CD4-positive, alpha-beta memory T cell (primary cell): ENCODE measurements at regions not wholly inside any gene's neighbourhood (a gene's known extent, or its start where the extent isn't known, plus 50 kb on each side); places are given as distances from the start of the nearest gene placed in this dataset.
"Not testable (repeated sequence)": the region's sequence is repeated elsewhere in the genome, so short reads cannot be mapped to it uniquely, and the experiment has no call there.

Experiments used
- CTCF ChIA-PET: fragments of 350-600 bp; sonication (Branson Sonifier 250); formaldehyde crosslinking; loops from one replicate; lab custom pipeline; 2021; ENCODE audit warnings: inconsistent platforms; ENCODE audit not compliant: partially characterized antibody; lab: Charles Lee
- POLR2A ChIA-PET: fragments of 350-600 bp; sonication (Branson Sonifier 250); formaldehyde crosslinking; loops from one replicate; lab custom pipeline; 2021; ENCODE audit not compliant: partially characterized antibody; lab: Charles Lee
- DNase-seq, 5 donors: peaks; one replicate each; pipeline versions ENCODE4 v3.0.0 to v3.0.0-alpha.2; 2020 to 2022; ENCODE audit warnings: mixed read lengths in 1 of 5
- H3K27ac ChIP-seq: one replicate; pipeline ENCODE4 v1.7.0; 2013; ENCODE audit warnings: low read depth, low read length
- H3K27me3 ChIP-seq: 2 replicates; pipeline ENCODE4 v1.7.0; 2013; ENCODE audit warnings: mild to moderate bottlenecking, low read length, moderate library complexity; ENCODE audit not compliant: insufficient read depth
- H3K36me3 ChIP-seq: 2 replicates; pipeline ENCODE4 v1.7.0; 2013; ENCODE audit warnings: mild to moderate bottlenecking, low read length, moderate library complexity; ENCODE audit not compliant: insufficient read depth
- H3K4me1 ChIP-seq: 2 replicates; pipeline ENCODE4 v1.7.0; 2013; ENCODE audit warnings: mild to moderate bottlenecking, low read length, moderate library complexity; ENCODE audit not compliant: insufficient read depth
- H3K4me3 ChIP-seq, 2 donors: one replicate each; pipeline ENCODE4 v1.7.0; 2013; ENCODE audit warnings: low read length in 2 of 2, mild to moderate bottlenecking in 1 of 2
- H3K9me3 ChIP-seq, 2 donors: one replicate each; pipeline ENCODE4 v1.7.0; 2013; ENCODE audit warnings: low read length in 2 of 2, control low read depth in 1 of 2; ENCODE audit not compliant: control insufficient read depth in 1 of 2
- H3K27ac Mint-ChIP-seq, 7 donors: one replicate each; pipeline ENCODE4 v1.8.0; 2020 to 2021; ENCODE audit warnings: mixed read lengths in 7 of 7, mild to moderate bottlenecking in 6 of 7, inconsistent platforms in 3 of 7, moderate library complexity in 3 of 7
- H3K27me3 Mint-ChIP-seq, 2 donors: one replicate each; pipeline ENCODE4 v1.8.0; 2020 to 2021; ENCODE audit warnings: mixed read lengths in 2 of 2
- H3K36me3 Mint-ChIP-seq, 2 donors: one replicate each; pipeline ENCODE4 v1.8.0; 2020 to 2021; ENCODE audit warnings: mixed read lengths in 2 of 2, inconsistent platforms in 1 of 2, mild to moderate bottlenecking in 1 of 2
- H3K4me1 Mint-ChIP-seq, 4 donors: one replicate each; pipeline ENCODE4 v1.8.0; 2020 to 2021; ENCODE audit warnings: mixed read lengths in 4 of 4, mild to moderate bottlenecking in 1 of 4
- H3K4me3 Mint-ChIP-seq, 8 donors: one replicate each; pipeline ENCODE4 v1.8.0; 2020 to 2021; ENCODE audit warnings: mixed read lengths in 8 of 8, mild to moderate bottlenecking in 7 of 8, moderate library complexity in 6 of 8, inconsistent platforms in 3 of 8
- H3K9me3 Mint-ChIP-seq, 8 donors: one replicate each; pipeline ENCODE4 v1.8.0; 2020 to 2021; ENCODE audit warnings: mixed read lengths in 8 of 8, mild to moderate bottlenecking in 5 of 8, inconsistent platforms in 3 of 8, moderate library complexity in 1 of 8
- intact Hi-C: fragments of 100-400 bp; cut with micrococcal nuclease; formaldehyde crosslinking; loops from one replicate; pipeline ENCODE4 v1.15.1; 2023

DNA sequence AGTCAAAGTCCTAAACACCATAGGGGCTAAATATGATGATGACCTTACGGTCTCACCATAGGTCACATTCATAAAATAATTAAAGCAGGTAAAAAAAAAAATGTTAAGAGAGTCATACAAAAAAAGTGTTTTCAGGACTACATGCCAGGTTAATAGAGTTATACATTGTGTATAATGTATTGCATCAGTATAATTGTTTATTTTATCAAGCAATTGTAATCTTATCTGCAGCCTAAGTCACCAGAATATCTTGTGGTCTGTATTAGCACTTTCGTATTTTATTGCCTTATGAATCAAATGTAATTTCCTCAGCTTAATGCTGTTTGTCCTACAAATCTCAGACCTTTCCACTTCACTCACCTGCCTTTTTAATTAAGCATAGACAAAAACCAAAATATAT, 972.9 kb upstream of the PCDH20 start:
- no peaks in the 10 kb centered on the region for H3K27me3 Mint-ChIP-seq
- Histone ChIP-seq H3K27ac (no peak overlapping the region), H3K4me1 (no peaks in the 10 kb centered on the region), H3K36me3 (no peaks in the 10 kb centered on the region), H3K27me3 (no peaks in the 10 kb centered on the region), H3K4me3 (no peak overlapping the region), H3K9me3 (no peaks in the 10 kb centered on the region)
- ChIA-PET CTCF (no interaction called here), POLR2A (no interaction called here)
- no peak overlapping the region for H3K4me3 Mint-ChIP-seq
- H3K36me3 Mint-ChIP-seq: no peaks in the 10 kb centered on the region
- no peak for DNase-seq
- H3K4me1 Mint-ChIP-seq: no peaks in the 10 kb centered on the region
- intact Hi-C loops: no loop called here
- peaks cover 0 to 8% (median 1%) of the 10 kb centered on the region in 8 donors for H3K9me3 Mint-ChIP-seq
- no peak overlapping the region for H3K27ac Mint-ChIP-seq

DNA sequence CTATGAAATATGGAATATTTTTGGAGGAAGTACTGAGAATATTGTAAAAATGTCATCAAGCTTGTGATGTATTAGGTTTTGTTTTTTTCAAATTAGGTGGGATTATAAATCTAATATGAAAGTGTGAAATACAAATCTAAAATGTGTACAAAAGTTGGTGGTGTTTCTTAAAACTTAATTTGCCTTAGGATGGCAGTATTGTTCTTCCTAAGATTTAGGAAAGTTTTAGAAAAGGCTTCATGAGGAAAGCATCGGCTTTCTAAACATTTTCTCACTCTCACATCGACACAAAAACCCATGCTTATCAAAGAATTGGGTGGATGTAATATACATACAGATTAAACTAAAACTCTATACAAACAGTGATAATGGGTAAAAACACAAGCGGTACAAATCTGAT, 972.0 kb upstream of the PCDH20 start:
- POLR2A ChIA-PET: no interaction called here
- H3K9me3 ChIP-seq: no peaks in the 10 kb centered on the region
- no peaks in the 10 kb centered on the region for H3K27me3 ChIP-seq
- Mint-ChIP-seq H3K36me3 (no peaks in the 10 kb centered on the region), H3K9me3 (peaks cover 0 to 8% (median 1%) of the 10 kb centered on the region in 8 donors), H3K4me1 (no peaks in the 10 kb centered on the region), H3K4me3 (no peak overlapping the region), H3K27me3 (no peaks in the 10 kb centered on the region), H3K27ac (no peak overlapping the region)
- H3K27ac ChIP-seq: no peak overlapping the region
- H3K4me3 ChIP-seq: no peak overlapping the region
- H3K4me1 ChIP-seq: no peaks in the 10 kb centered on the region
- DNase-seq: no peak
- intact Hi-C loops: no loop called here
- H3K36me3 ChIP-seq: no peaks in the 10 kb centered on the region
- CTCF ChIA-PET: no interaction called here

DNA sequence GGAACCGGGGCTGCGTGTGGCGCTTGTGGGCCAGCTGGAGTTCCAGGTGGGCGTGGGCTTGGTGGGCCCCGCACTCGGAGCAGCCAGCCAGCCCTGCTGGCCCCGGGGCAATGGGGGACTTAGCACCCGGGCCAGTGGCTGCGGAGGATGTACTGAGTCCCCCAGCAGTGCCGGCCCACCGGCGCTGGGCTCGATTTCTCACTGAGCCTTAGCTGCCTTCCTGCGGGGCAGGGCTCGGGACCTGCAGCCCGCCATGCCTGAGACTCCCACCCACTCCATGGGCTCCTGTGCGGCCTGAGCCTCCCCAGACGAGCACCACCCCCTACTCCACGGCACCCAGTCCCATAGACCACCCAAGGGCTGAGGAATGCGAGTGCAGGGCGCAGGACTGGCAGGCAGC, 963.6 kb upstream of the PCDH20 start:
- H3K9me3 Mint-ChIP-seq: peaks cover 0 to 11% (median 4%) of the 10 kb centered on the region in 8 donors
- CTCF ChIA-PET, H3K27me3 ChIP-seq, H3K36me3 ChIP-seq, H3K4me1 Mint-ChIP-seq, POLR2A ChIA-PET, DNase-seq, H3K27ac Mint-ChIP-seq, H3K36me3 Mint-ChIP-seq, H3K4me1 ChIP-seq, intact Hi-C loops, H3K27me3 Mint-ChIP-seq, H3K9me3 ChIP-seq, H3K27ac ChIP-seq, H3K4me3 ChIP-seq, H3K4me3 Mint-ChIP-seq: not testable (repeated sequence)

DNA sequence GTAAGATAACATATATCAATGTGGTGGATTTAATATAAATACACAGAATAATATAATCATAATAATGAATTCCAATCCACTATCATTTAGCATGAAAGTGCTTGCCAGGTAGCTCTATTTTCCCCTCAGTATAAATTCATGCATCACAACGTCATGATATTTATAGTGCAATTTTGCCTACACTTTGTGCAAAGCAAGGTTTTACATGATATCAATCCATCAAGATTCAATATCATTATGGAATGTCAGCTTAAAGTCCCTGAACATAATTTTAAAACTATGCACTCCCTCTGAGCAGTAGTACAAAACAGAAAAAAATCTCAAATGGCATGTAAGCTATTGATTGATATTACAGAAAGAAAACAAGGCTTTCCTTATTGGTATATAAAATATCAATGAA, 962.2 kb upstream of the PCDH20 start:
- no peak overlapping the region for H3K27ac ChIP-seq
- Mint-ChIP-seq H3K4me3 (no peak overlapping the region), H3K27me3 (no peaks in the 10 kb centered on the region), H3K27ac (no peak overlapping the region), H3K36me3 (no peaks in the 10 kb centered on the region), H3K4me1 (no peaks in the 10 kb centered on the region), H3K9me3 (peaks cover 0 to 10% (median 4%) of the 10 kb centered on the region in 8 donors)
- CTCF ChIA-PET: no interaction called here
- H3K4me1 ChIP-seq: no peaks in the 10 kb centered on the region
- no peak overlapping the region for H3K4me3 ChIP-seq
- no peaks in the 10 kb centered on the region for H3K27me3 ChIP-seq
- intact Hi-C loops: no loop called here
- POLR2A ChIA-PET: no interaction called here
- DNase-seq: no peak
- H3K36me3 ChIP-seq: no peaks in the 10 kb centered on the region
- H3K9me3 ChIP-seq: no peaks in the 10 kb centered on the region

DNA sequence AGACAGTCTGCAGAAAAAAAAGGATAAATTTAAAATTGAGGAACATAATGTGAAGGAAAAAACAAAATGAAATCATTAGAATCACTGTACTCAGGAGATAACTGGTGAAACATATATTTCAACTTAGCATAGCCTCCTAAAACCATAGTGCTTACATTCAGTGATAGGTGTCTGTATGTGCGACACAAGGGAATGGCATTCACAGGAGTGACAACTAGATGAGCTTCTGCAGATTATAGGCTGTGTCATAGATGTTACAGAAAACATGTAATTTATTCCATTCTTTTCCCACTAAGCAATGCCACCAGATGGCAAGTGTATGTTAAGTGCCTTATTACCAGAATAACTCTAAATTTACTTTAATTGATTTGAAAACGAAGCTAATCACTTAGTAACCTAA, 960.0 kb upstream of the PCDH20 start:
- H3K27ac ChIP-seq: no peak overlapping the region
- no peak for DNase-seq
- ChIA-PET CTCF (no interaction called here), POLR2A (no interaction called here)
- no peak overlapping the region for H3K4me3 Mint-ChIP-seq
- no peak overlapping the region for H3K27ac Mint-ChIP-seq
- H3K27me3 ChIP-seq: no peaks in the 10 kb centered on the region
- H3K9me3 ChIP-seq: no peaks in the 10 kb centered on the region
- no peaks in the 10 kb centered on the region for H3K4me1 Mint-ChIP-seq
- no peaks in the 10 kb centered on the region for H3K27me3 Mint-ChIP-seq
- H3K4me3 ChIP-seq: no peak overlapping the region
- no peaks in the 10 kb centered on the region for H3K4me1 ChIP-seq
- intact Hi-C loops: no loop called here
- peaks cover 0 to 5% (median under 1%) of the 10 kb centered on the region in 8 donors for H3K9me3 Mint-ChIP-seq
- no peaks in the 10 kb centered on the region for H3K36me3 Mint-ChIP-seq
- H3K36me3 ChIP-seq: no peaks in the 10 kb centered on the region

DNA sequence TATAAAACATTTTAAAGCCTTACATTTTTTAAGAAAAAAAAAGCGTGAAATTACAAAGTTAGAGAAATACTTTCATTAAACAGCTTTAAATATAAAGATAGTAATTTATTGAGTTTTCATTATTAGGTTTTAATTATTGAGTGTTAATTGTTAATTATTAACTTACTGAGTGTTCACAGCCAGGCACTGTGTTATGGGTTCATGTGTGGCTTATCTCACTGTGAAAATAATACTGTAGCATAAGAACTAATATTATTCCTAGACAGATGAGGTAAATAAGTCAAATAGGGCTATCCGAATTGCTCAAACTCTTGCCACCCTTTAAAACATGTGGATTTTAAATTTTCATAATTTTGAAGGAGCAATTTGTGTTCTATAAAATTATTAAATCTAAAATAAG, 956.1 kb upstream of the PCDH20 start:
- no peaks in the 10 kb centered on the region for H3K36me3 Mint-ChIP-seq
- intact Hi-C loops: no loop called here
- POLR2A ChIA-PET: no interaction called here

DNA sequence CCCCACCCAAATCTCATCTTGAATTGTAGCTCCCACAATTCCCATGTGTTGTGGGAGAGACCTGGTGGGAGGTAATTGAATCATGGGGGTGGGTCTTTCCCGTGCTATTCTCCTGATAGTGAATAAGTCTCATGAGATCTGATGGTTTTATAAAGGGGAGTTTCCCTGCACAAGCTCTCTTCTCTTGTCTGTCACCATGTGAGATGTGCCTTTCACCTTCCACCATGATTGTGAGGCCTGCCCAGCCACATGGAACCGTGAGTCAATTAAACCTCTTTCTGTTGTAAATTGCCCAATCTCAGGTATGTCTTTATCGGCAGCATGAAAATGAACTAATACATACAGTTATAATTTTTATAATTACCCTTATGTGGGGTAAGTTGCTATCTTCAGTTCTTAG, 952.3 kb upstream of the PCDH20 start:
- H3K4me1 ChIP-seq, intact Hi-C loops, DNase-seq, H3K27me3 ChIP-seq, H3K27ac ChIP-seq, POLR2A ChIA-PET, H3K4me3 Mint-ChIP-seq, H3K9me3 Mint-ChIP-seq, H3K27ac Mint-ChIP-seq, H3K36me3 Mint-ChIP-seq, H3K27me3 Mint-ChIP-seq, H3K4me1 Mint-ChIP-seq, H3K4me3 ChIP-seq, H3K9me3 ChIP-seq, CTCF ChIA-PET, H3K36me3 ChIP-seq: not testable (repeated sequence)

More for the DNA sequence above, 956.1 kb upstream of the PCDH20 start:
- Histone ChIP-seq H3K27ac (no peak overlapping the region), H3K4me3 (no peak overlapping the region), H3K9me3 (no peaks in the 10 kb centered on the region), H3K27me3 (no peaks in the 10 kb centered on the region), H3K36me3 (no peaks in the 10 kb centered on the region), H3K4me1 (no peaks in the 10 kb centered on the region)
- H3K27me3 Mint-ChIP-seq: no peaks in the 10 kb centered on the region
- CTCF ChIA-PET: no interaction called here
- no peak overlapping the region for H3K27ac Mint-ChIP-seq
- H3K4me1 Mint-ChIP-seq: no peaks in the 10 kb centered on the region
- H3K9me3 Mint-ChIP-seq: peaks cover 0 to 9% (median 3%) of the 10 kb centered on the region in 8 donors
- no peak for DNase-seq
- H3K4me3 Mint-ChIP-seq: no peak overlapping the region

DNA sequence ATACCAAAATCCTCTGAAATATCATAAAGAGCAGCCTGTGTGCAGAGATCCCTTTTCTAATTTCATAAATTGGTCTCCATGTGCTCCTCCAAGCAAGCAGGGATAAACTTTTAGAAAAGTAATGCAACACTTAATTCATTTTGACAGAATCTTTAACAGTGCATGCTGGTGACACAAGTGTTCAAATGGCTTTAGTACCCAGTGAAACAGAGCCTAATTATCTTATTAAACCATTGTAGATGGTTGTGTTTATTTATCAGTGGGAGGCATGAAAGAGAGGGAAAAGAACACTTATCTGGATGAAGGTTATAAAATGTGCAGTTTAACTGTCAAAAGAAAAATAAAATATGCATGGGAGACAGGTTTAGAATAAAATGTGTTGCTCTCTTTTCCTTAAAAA, 945.0 kb upstream of the PCDH20 start:
- no peaks in the 10 kb centered on the region for H3K4me1 ChIP-seq

More for the DNA sequence above, 945.0 kb upstream of the PCDH20 start:
- Histone ChIP-seq H3K36me3 (no peaks in the 10 kb centered on the region), H3K4me3 (no peak overlapping the region), H3K27ac (no peak overlapping the region), H3K27me3 (no peaks in the 10 kb centered on the region), H3K9me3 (no peaks in the 10 kb centered on the region)
- no peak overlapping the region for H3K4me3 Mint-ChIP-seq
- no peak overlapping the region for H3K27ac Mint-ChIP-seq
- H3K9me3 Mint-ChIP-seq: peaks cover 0 to 6% (median 0%) of the 10 kb centered on the region in 8 donors
- no peak for DNase-seq
- ChIA-PET CTCF (no interaction called here), POLR2A (no interaction called here)
- H3K36me3 Mint-ChIP-seq: no peaks in the 10 kb centered on the region
- intact Hi-C loops: no loop called here
- no peaks in the 10 kb centered on the region for H3K4me1 Mint-ChIP-seq
- no peaks in the 10 kb centered on the region for H3K27me3 Mint-ChIP-seq
